B cell (primary cell): ENCODE measurements at regions not wholly inside any gene's neighbourhood (a gene's known extent, or its start where the extent isn't known, plus 50 kb on each side); places are given as distances from the start of the nearest gene placed in this dataset.

Experiments used
- ATAC-seq: fragments of 200-7000 bp; cut with Tn5 transposase; one replicate; pipeline ENCODE4 v1.10.0; 2021; ENCODE audit warnings: low read depth, mild to moderate bottlenecking, moderate number of reproducible peaks, moderate library complexity
- CTCF ChIA-PET: fragments of 350-600 bp; sonication (Branson Sonifier 250); formaldehyde crosslinking; loops from one replicate; lab custom pipeline; 2021; ENCODE audit warnings: antibody characterized with exemption, inconsistent platforms; lab: Charles Lee
- POLR2A ChIA-PET: fragments of 350-600 bp; sonication (Branson Sonifier 250); formaldehyde crosslinking; loops from one replicate; lab custom pipeline; 2021; ENCODE audit warnings: antibody characterized with exemption; lab: Charles Lee
- DNase-seq: peaks from one replicate; pipeline ENCODE4 v3.0.0; 2013
- H2AFZ ChIP-seq: 2 replicates; pipeline ENCODE4 v1.6.1; 2012; ENCODE audit warnings: mild to moderate bottlenecking, low read depth, low read length; ENCODE audit not compliant: insufficient read depth, poor library complexity, severe bottlenecking
- H3K27ac ChIP-seq, 2 donors: 1 replicate in 1 of 2; 2 replicates in 1 of 2; pipeline ENCODE4 v1.5.1; 2012 to 2013; ENCODE audit warnings: low read length in 2 of 2, mild to moderate bottlenecking in 2 of 2, moderate library complexity in 1 of 2
- H3K27me3 ChIP-seq, 4 experiments: fragments of 200-600 bp in 1 of 4; sonication (generic) in 1 of 4; replicated peaks in 1 of 4; 1 replicate in 2 of 4; 2 replicates in 2 of 4; pipeline versions ENCODE4 v1.6.1 to v1.7.0; 2013 to 2016; ENCODE audit warnings: low read length in 3 of 4, mild to moderate bottlenecking in 2 of 4, mixed read lengths in 1 of 4, moderate library complexity in 1 of 4; ENCODE audit not compliant: insufficient read depth in 4 of 4, control insufficient read depth in 3 of 4; ENCODE audit errors: control extremely low read depth in 1 of 4
- H3K36me3 ChIP-seq, 2 experiments: replicated peaks in 1 of 2; 1 replicate in 1 of 2; 2 replicates in 1 of 2; pipeline versions ENCODE4 v1.6.1 to v1.7.1; 2013; ENCODE audit warnings: low read length in 1 of 2; ENCODE audit not compliant: insufficient read depth in 2 of 2, control insufficient read depth in 1 of 2; ENCODE audit errors: control extremely low read depth in 1 of 2, extremely low read depth in 1 of 2
- H3K4me1 ChIP-seq, 2 donors: fragments of 200-600 bp in 1 of 2; sonication (generic) in 1 of 2; 1 replicate in 1 of 2; 2 replicates in 1 of 2; pipeline versions ENCODE4 v1.5.1 to v1.6.1; 2013 to 2017; ENCODE audit warnings: low read length in 2 of 2; ENCODE audit not compliant: control insufficient read depth in 2 of 2, insufficient read depth in 2 of 2
- H3K4me2 ChIP-seq: replicated peaks from 2 replicates; pipeline ENCODE3; 2012; ENCODE audit warnings: mild to moderate bottlenecking, low read depth, low read length; ENCODE audit not compliant: poor library complexity, severe bottlenecking
- H3K4me3 ChIP-seq, 5 experiments: fragments of 200-600 bp in 1 of 5; sonication (generic) in 1 of 5; 1 replicate in 3 of 5; 2 replicates in 2 of 5; pipeline versions ENCODE4 v1.5.1 to v1.7.0; 2011 to 2016; ENCODE audit warnings: low read length in 4 of 5, mild to moderate bottlenecking in 4 of 5, low read depth in 2 of 5, control low read depth in 1 of 5, moderate library complexity in 1 of 5; ENCODE audit not compliant: insufficient read depth in 1 of 5; ENCODE audit errors: control extremely low read depth in 1 of 5, extremely low read depth in 1 of 5
- H3K79me2 ChIP-seq: fragments of 200-600 bp; sonication (generic); one replicate; pipeline ENCODE4 v1.6.0; 2016; ENCODE audit warnings: low read length; ENCODE audit not compliant: control insufficient read depth, insufficient read depth
- H3K9ac ChIP-seq: fragments of 200-600 bp; sonication (generic); 2 replicates; pipeline ENCODE4 v1.6.1; 2017; ENCODE audit warnings: mild to moderate bottlenecking, low read length, moderate library complexity
- H3K9me3 ChIP-seq, 3 donors: one replicate each; pipeline versions ENCODE4 v1.6.1 to v1.7.1; 2013; ENCODE audit warnings: low read length in 2 of 3; ENCODE audit not compliant: control insufficient read depth in 2 of 3, insufficient read depth in 1 of 3; ENCODE audit errors: control extremely low read depth in 1 of 3
- H4K20me1 ChIP-seq: 2 replicates; pipeline ENCODE4 v1.6.0; 2012; ENCODE audit warnings: mild to moderate bottlenecking, low read length; ENCODE audit not compliant: insufficient read depth, control insufficient read depth, poor library complexity, severe bottlenecking
- H3K27ac Mint-ChIP-seq: one replicate; pipeline ENCODE4 v1.8.0; 2021; ENCODE audit warnings: mixed read lengths
- H3K27me3 Mint-ChIP-seq: one replicate; pipeline ENCODE4 v1.8.0; 2021; ENCODE audit warnings: mixed read lengths
- H3K4me1 Mint-ChIP-seq: one replicate; pipeline ENCODE4 v1.8.0; 2021; ENCODE audit warnings: mixed read lengths
- H3K4me3 Mint-ChIP-seq: one replicate; pipeline ENCODE4 v1.8.0; 2021; ENCODE audit warnings: mixed read lengths
- H3K9me3 Mint-ChIP-seq: one replicate; pipeline ENCODE4 v1.8.0; 2022; ENCODE audit warnings: mixed read lengths; ENCODE audit not compliant: insufficient read depth
- EZH2 ChIP-seq: IDR thresholded peaks from 2 replicates; pipeline ENCODE4 v1.6.1; 2012; ENCODE audit warnings: borderline replicate concordance, low read depth, mild to moderate bottlenecking, moderate library complexity, low read length; ENCODE audit not compliant: insufficient read depth, poor library complexity, severe bottlenecking
- WGBS: methylation state at CpG from one replicate; pipeline ENCODE4 v1.1.5; 2013; ENCODE audit warnings: missing lambda C conversion rate; ENCODE audit not compliant: insufficient coverage; 5-methylcytosine and 5-hydroxymethylcytosine counted together
- intact Hi-C: fragments of 100-400 bp; cut with micrococcal nuclease; formaldehyde crosslinking; loops from one replicate; pipeline ENCODE4 v1.10.0; 2022
- TF ChIP-seq, protein P1 (sequence below): fragments of 200-600 bp; IDR thresholded peaks from one replicate; pipeline ENCODE4 v1.8.0; 2022; ENCODE audit warnings: antibody characterized with exemption, mild to moderate bottlenecking

DNA sequence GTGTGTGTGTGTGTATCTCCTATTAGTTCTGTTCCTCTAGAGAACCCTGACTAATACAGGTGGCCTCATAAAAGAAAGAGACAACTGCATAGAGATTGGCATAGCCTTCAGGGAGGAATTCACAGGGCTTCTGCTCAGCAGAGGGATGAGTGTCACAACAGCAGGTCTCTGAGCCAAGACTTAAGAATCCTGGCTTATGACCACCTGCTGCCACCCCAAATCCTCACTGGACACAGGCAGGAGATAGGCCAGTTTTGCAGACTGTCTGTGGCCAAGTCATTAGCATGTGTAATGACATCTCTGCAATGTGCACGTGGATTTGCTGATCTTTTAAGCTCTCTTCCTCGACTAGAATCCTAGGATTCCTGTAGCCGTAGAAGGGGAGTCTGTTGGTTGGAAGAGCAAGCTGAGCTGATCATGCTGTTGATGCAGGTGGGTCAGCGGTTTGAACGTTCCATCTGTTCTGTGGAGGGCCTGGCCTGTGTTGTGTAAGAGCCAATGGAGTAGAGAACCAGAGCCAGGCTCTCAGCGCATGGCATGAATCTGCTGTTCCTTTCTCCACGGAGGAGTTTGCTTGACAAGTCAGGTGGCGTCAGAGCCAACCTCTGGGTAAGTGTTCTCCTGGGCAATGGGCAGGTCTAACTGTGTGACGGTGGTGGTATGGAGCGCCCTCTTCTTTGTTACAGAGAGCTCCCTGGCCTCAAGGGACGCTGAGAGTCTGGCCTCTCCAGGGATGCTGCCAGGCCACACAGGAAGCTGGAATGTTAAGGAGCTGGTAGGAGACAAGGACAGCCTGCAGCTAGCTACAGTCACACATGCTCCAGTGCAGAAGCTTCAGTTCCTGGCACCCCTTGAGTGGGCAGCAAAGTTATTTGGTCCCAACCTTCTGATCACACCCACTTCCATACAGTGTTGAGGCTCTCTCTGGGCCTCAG lies 503.1 kb downstream of the FOXO1 start:
- no peaks in the 10 kb centered on the region for H3K9me3 ChIP-seq
- H3K27ac ChIP-seq, result no peak overlapping the region
- ChIA-PET POLR2A (no interaction called here), CTCF (interaction anchor here (0.7 kb wide), 1 partner anchor 22 kb away, joined by 3 read pairs; no protein-coding TSS in a partner anchor)
- H3K27ac Mint-ChIP-seq, result no peak overlapping the region
- peaks cover 16% of the 10 kb centered on the region for H3K4me1 Mint-ChIP-seq
- no peaks in the 10 kb centered on the region for H3K9me3 Mint-ChIP-seq
- no peak overlapping the region for H3K4me2 ChIP-seq
- no peak overlapping the region for H3K4me3 Mint-ChIP-seq
- no peak for ATAC-seq
- H3K4me1 ChIP-seq, result peaks cover 0 to 13% of the 10 kb centered on the region in 2 donors
- H3K27me3 ChIP-seq, result no peaks in the 10 kb centered on the region
- no peak overlapping the region for H3K4me3 ChIP-seq
- no peak overlapping the region for H3K9ac ChIP-seq
- no peak overlapping the region for H2AFZ ChIP-seq
- TF ChIP-seq, protein P1, sequence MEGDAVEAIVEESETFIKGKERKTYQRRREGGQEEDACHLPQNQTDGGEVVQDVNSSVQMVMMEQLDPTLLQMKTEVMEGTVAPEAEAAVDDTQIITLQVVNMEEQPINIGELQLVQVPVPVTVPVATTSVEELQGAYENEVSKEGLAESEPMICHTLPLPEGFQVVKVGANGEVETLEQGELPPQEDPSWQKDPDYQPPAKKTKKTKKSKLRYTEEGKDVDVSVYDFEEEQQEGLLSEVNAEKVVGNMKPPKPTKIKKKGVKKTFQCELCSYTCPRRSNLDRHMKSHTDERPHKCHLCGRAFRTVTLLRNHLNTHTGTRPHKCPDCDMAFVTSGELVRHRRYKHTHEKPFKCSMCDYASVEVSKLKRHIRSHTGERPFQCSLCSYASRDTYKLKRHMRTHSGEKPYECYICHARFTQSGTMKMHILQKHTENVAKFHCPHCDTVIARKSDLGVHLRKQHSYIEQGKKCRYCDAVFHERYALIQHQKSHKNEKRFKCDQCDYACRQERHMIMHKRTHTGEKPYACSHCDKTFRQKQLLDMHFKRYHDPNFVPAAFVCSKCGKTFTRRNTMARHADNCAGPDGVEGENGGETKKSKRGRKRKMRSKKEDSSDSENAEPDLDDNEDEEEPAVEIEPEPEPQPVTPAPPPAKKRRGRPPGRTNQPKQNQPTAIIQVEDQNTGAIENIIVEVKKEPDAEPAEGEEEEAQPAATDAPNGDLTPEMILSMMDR, result no peak
- TF ChIP-seq EZH2, result no peak
- 97% methylated on average over 11 of the region's 11 CpGs for WGBS
- no peaks in the 10 kb centered on the region for H4K20me1 ChIP-seq
- no peak for DNase-seq
- no peaks in the 10 kb centered on the region for H3K36me3 ChIP-seq
- H3K79me2 ChIP-seq, result no peaks in the 10 kb centered on the region
- intact Hi-C loops, result no loop called here
- no peaks in the 10 kb centered on the region for H3K27me3 Mint-ChIP-seq

DNA sequence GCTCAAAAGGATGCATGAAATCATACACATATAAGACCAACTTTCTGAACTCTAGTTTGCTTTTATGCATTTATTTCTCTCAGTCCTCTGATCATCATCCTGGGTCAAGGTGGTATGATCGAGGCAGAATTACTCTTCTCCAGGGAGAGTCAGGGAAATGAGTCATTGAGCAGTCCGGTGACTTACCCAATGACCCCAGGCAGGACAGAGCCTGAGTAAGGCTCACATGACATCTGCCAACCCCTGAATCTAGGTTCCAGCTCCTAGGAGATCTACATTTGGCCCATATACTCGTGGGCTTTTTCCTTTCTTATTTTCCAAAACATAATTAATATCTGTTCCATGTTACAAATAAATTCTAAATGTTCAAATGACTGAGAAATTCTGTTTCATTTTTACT lies 502.3 kb downstream of the FOXO1 start:
- Histone ChIP-seq H3K4me3 (no peak overlapping the region), H3K4me2 (no peak overlapping the region), H3K4me1 (peaks cover 0 to 13% of the 10 kb centered on the region in 2 donors), H3K27me3 (no peaks in the 10 kb centered on the region), H3K9me3 (no peaks in the 10 kb centered on the region), H4K20me1 (no peaks in the 10 kb centered on the region), H3K9ac (no peak overlapping the region), H2AFZ (no peak overlapping the region), H3K36me3 (no peaks in the 10 kb centered on the region), H3K79me2 (no peaks in the 10 kb centered on the region), H3K27ac (no peak overlapping the region)
- Mint-ChIP-seq H3K27ac (no peak overlapping the region), H3K27me3 (peaks cover under 1% of the 10 kb centered on the region), H3K4me1 (peaks cover 16% of the 10 kb centered on the region), H3K4me3 (no peak overlapping the region), H3K9me3 (no peaks in the 10 kb centered on the region)
- POLR2A ChIA-PET, result no interaction called here
- 62% methylated on average over 2 of the region's 3 CpGs for WGBS
- CTCF ChIA-PET, result interaction anchor here (0.7 kb wide), 1 partner anchor 23 kb away, joined by 3 read pairs; no protein-coding TSS in a partner anchor
- no peak for ATAC-seq
- intact Hi-C loops, result no loop called here
- DNase-seq, result no peak
- no peak for TF ChIP-seq EZH2
- TF ChIP-seq, protein P1, result no peak
